HEK293 (cell line): ENCODE measurements at regions not wholly inside any gene's neighbourhood (a gene's known extent, or its start where the extent isn't known, plus 50 kb on each side); places are given as distances from the start of the nearest gene placed in this dataset.

Source experiments
- CTCF ChIA-PET: fragments of 350-600 bp; formaldehyde crosslinking; extraction: SDS; loops from one replicate; lab custom pipeline; 2021; ENCODE audit warnings: antibody characterized with exemption; lab: Yijun Ruan, JAX
- POLR2A ChIA-PET: fragments of 300-600 bp; formaldehyde crosslinking; extraction: SDS; loops from one replicate; lab custom pipeline; 2020; ENCODE audit warnings: antibody characterized with exemption, inconsistent platforms; lab: Yijun Ruan, JAX
- H3K27ac ChIP-seq: fragments of 200-500 bp; sonication (Bioruptor generic); 2 replicates; pipeline ENCODE4 v1.5.1; 2014; ENCODE audit warnings: low read depth, low read length, control low read depth, inconsistent platforms; ENCODE audit errors: extremely low read depth
- H3K36me3 ChIP-seq, 2 experiments: fragments of 200-500 bp in 1 of 2; sonication (Bioruptor generic) in 1 of 2; 1 replicate in 1 of 2; 2 replicates in 1 of 2; pipeline ENCODE4 v1.5.1; 2014 to 2017; ENCODE audit warnings: inconsistent platforms in 2 of 2, low read length in 2 of 2; ENCODE audit not compliant: control insufficient read depth in 2 of 2, insufficient read depth in 1 of 2
- H3K4me1 ChIP-seq: fragments of 200-500 bp; sonication (Bioruptor generic); 2 replicates; pipeline ENCODE4 v1.5.1; 2014; ENCODE audit warnings: mild to moderate bottlenecking, low read length, inconsistent platforms; ENCODE audit not compliant: control insufficient read depth, insufficient read depth
- H3K4me3 ChIP-seq: 2 replicates; pipeline ENCODE4 v1.5.1; 2011; ENCODE audit warnings: low read depth, mild to moderate bottlenecking, control low read depth, low read length, moderate library complexity
- H3K9me3 ChIP-seq: fragments of 200-500 bp; sonication (Bioruptor generic); 2 replicates; pipeline ENCODE4 v1.5.1; 2014; ENCODE audit warnings: low read depth, low read length, inconsistent platforms; ENCODE audit not compliant: control insufficient read depth, insufficient read depth
- SP3 ChIP-seq: fragments of 450-650 bp; formaldehyde crosslinking; IDR thresholded peaks from 2 replicates; pipeline ENCODE4 v1.5.1; 2016; ENCODE audit warnings: missing biosample characterization, missing genetic modification characterization
- ZBTB1 ChIP-seq: fragments of 450-650 bp; formaldehyde crosslinking; IDR thresholded peaks from 2 replicates; pipeline ENCODE4 v1.5.1; 2016; ENCODE audit warnings: missing biosample characterization, missing genetic modification characterization
- ZFP69B ChIP-seq: fragments of 450-650 bp; formaldehyde crosslinking; IDR thresholded peaks from 2 replicates; pipeline ENCODE4 v1.5.1; 2016; ENCODE audit warnings: missing biosample characterization, missing genetic modification characterization
- ZNF133 ChIP-seq: fragments of 450-650 bp; formaldehyde crosslinking; IDR thresholded peaks from 2 replicates; pipeline ENCODE4 v1.5.1; 2016; ENCODE audit warnings: missing biosample characterization, missing genetic modification characterization
- ZNF146 ChIP-seq: fragments of 450-650 bp; formaldehyde crosslinking; IDR thresholded peaks from 2 replicates; pipeline ENCODE4 v1.5.1; 2016; ENCODE audit warnings: missing biosample characterization, missing genetic modification characterization
- ZNF157 ChIP-seq: fragments of 450-650 bp; formaldehyde crosslinking; IDR thresholded peaks from 2 replicates; pipeline ENCODE4 v1.5.1; 2016; ENCODE audit warnings: missing biosample characterization, missing genetic modification characterization
- ZNF174 ChIP-seq: fragments of 450-650 bp; formaldehyde crosslinking; IDR thresholded peaks from 2 replicates; pipeline ENCODE4 v1.5.0; 2017; ENCODE audit warnings: missing biosample characterization, mild to moderate bottlenecking, missing genetic modification characterization
- ZNF18 ChIP-seq: fragments of 450-650 bp; formaldehyde crosslinking; IDR thresholded peaks from 2 replicates; pipeline ENCODE4 v1.5.1; 2016; ENCODE audit warnings: missing biosample characterization, missing genetic modification characterization
- ZNF214 ChIP-seq: fragments of 450-650 bp; formaldehyde crosslinking; IDR thresholded peaks from 2 replicates; pipeline ENCODE4 v1.5.1; 2017; ENCODE audit warnings: missing biosample characterization, mild to moderate bottlenecking, missing genetic modification characterization, borderline replicate concordance
- ZNF239 ChIP-seq: fragments of 450-650 bp; formaldehyde crosslinking; IDR thresholded peaks from 2 replicates; pipeline ENCODE4 v1.5.1; 2016; ENCODE audit warnings: missing biosample characterization, missing genetic modification characterization
- ZNF280C ChIP-seq: fragments of 450-650 bp; formaldehyde crosslinking; IDR thresholded peaks from 2 replicates; pipeline ENCODE4 v1.5.1; 2016; ENCODE audit warnings: missing biosample characterization, missing genetic modification characterization
- ZNF302 ChIP-seq: fragments of 450-650 bp; formaldehyde crosslinking; IDR thresholded peaks from 2 replicates; pipeline ENCODE4 v1.5.1; 2016; ENCODE audit warnings: missing biosample characterization, missing genetic modification characterization, low read depth
- ZNF350 ChIP-seq: fragments of 450-650 bp; formaldehyde crosslinking; IDR thresholded peaks from 2 replicates; pipeline ENCODE4 v1.5.0; 2017; ENCODE audit warnings: missing biosample characterization, mild to moderate bottlenecking, missing genetic modification characterization
- ZNF48 ChIP-seq: fragments of 450-650 bp; formaldehyde crosslinking; IDR thresholded peaks from 2 replicates; pipeline ENCODE4 v1.5.1; 2016; ENCODE audit warnings: missing biosample characterization, missing genetic modification characterization
- ZNF501 ChIP-seq: fragments of 450-650 bp; formaldehyde crosslinking; IDR thresholded peaks from 2 replicates; pipeline ENCODE4 v1.5.1; 2016; ENCODE audit warnings: missing biosample characterization, missing genetic modification characterization
- ZNF521 ChIP-seq: fragments of 450-650 bp; formaldehyde crosslinking; IDR thresholded peaks from 2 replicates; pipeline ENCODE4 v1.5.1; 2017; ENCODE audit warnings: missing biosample characterization, mild to moderate bottlenecking, missing genetic modification characterization
- ZNF544 ChIP-seq: fragments of 450-650 bp; formaldehyde crosslinking; IDR thresholded peaks from 2 replicates; pipeline ENCODE4 v1.5.0; 2017; ENCODE audit warnings: missing biosample characterization, missing genetic modification characterization
- ZNF621 ChIP-seq: fragments of 450-650 bp; formaldehyde crosslinking; IDR thresholded peaks from 2 replicates; pipeline ENCODE4 v1.5.1; 2017; ENCODE audit warnings: missing biosample characterization, missing genetic modification characterization
- ZNF623 ChIP-seq: fragments of 450-650 bp; formaldehyde crosslinking; IDR thresholded peaks from 2 replicates; pipeline ENCODE4 v1.5.1; 2016; ENCODE audit warnings: missing biosample characterization, missing genetic modification characterization
- ZNF660 ChIP-seq: fragments of 450-650 bp; IDR thresholded peaks from 2 replicates; pipeline ENCODE4 v1.5.1; 2018; ENCODE audit warnings: missing biosample characterization, mild to moderate bottlenecking, missing genetic modification characterization
- ZNF747 ChIP-seq: fragments of 450-650 bp; formaldehyde crosslinking; IDR thresholded peaks from 2 replicates; pipeline ENCODE4 v1.5.1; 2016; ENCODE audit warnings: missing biosample characterization, missing genetic modification characterization
- ZNF785 ChIP-seq: fragments of 450-650 bp; formaldehyde crosslinking; IDR thresholded peaks from 2 replicates; pipeline ENCODE4 v1.5.1; 2016; ENCODE audit warnings: missing biosample characterization, missing genetic modification characterization
- ZSCAN23 ChIP-seq: fragments of 450-650 bp; formaldehyde crosslinking; IDR thresholded peaks from 2 replicates; pipeline ENCODE4 v1.5.1; 2016; ENCODE audit warnings: missing biosample characterization, missing genetic modification characterization
- ZXDB ChIP-seq: fragments of 450-650 bp; formaldehyde crosslinking; IDR thresholded peaks from 2 replicates; pipeline ENCODE4 v1.5.1; 2016; ENCODE audit warnings: missing biosample characterization, missing genetic modification characterization
- TF ChIP-seq, protein P1 (sequence below): fragments of 450-650 bp; formaldehyde crosslinking; IDR thresholded peaks from 2 replicates; pipeline ENCODE4 v1.5.1; 2016; ENCODE audit warnings: missing biosample characterization, missing genetic modification characterization
- TF ChIP-seq, protein P2 (sequence below): fragments of 450-650 bp; formaldehyde crosslinking; IDR thresholded peaks from 2 replicates; pipeline ENCODE4 v1.5.1; 2017; ENCODE audit warnings: missing biosample characterization, mild to moderate bottlenecking, missing genetic modification characterization, moderate library complexity

DNA sequence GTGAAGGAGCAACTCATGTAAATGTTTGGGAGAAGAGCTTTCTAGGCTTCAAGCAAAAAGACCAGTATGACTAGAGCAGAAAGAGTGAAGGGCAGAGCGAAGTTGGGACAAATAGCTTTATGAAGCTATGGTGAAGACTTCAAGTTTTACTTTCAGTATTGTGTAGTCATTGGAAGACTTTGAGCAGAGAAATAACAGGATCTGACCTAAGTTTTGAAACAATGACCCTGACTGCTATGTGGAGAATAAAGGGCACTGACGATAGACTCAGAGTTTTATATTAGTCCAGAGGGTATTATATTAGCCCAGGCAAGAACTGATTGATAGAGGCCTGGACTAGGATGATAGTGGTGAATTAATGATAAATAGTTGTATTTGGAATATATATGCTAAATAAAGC is 187.3 kb downstream of the KTN1 start (continued):
- TF ChIP-seq ZNF544 (tag by site-specific recombination) (no peak), ZNF747 (tag by site-specific recombination) (no peak), ZNF660 (tag by site-specific recombination) (no peak)

- CTCF ChIA-PET: interaction anchor here (0.7 to 1.1 kb wide), 2 partner anchors 13 to 39 kb away, joined by 3 read pairs; no protein-coding TSS in a partner anchor
- H3K36me3 ChIP-seq: no peaks in the 10 kb centered on the region
- no peak for TF ChIP-seq ZNF239 (tag by site-specific recombination)
- no peak for TF ChIP-seq ZNF521
- TF ChIP-seq ZNF174 (tag by site-specific recombination): no peak
- TF ChIP-seq ZNF146 (tag by site-specific recombination): no peak
- no peak for TF ChIP-seq ZBTB1
- TF ChIP-seq ZXDB (tag by site-specific recombination): no peak
- TF ChIP-seq SP3 (tag by site-specific recombination): no peak
- TF ChIP-seq, protein P1, sequence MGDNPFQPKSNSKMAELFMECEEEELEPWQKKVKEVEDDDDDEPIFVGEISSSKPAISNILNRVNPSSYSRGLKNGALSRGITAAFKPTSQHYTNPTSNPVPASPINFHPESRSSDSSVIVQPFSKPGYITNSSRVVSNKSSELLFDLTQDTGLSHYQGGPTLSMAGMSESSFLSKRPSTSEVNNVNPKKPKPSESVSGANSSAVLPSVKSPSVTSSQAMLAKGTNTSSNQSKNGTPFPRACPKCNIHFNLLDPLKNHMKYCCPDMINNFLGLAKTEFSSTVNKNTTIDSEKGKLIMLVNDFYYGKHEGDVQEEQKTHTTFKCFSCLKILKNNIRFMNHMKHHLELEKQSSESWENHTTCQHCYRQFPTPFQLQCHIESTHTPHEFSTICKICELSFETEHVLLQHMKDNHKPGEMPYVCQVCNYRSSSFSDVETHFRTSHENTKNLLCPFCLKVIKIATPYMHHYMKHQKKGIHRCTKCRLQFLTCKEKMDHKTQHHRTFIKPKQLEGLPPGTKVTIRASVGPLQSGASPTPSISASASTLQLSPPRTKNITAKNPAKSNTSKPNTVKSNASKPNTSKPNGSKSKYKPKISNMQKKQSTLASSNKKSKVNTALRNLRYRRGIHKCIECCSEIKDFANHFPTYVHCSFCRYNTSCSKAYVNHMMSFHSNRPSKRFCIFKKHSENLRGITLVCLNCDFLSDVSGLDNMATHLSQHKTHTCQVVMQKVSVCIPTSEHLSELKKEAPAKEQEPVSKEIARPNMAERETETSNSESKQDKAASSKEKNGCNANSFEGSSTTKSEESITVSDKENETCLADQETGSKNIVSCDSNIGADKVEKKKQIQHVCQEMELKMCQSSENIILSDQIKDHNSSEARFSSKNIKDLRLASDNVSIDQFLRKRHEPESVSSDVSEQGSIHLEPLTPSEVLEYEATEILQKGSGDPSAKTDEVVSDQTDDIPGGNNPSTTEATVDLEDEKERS: no peak
- TF ChIP-seq ZNF501 (tag by site-specific recombination): no peak
- TF ChIP-seq ZNF133 (tag by site-specific recombination): no peak
- no peak for TF ChIP-seq ZNF785
- no peak for TF ChIP-seq ZNF623 (tag by site-specific recombination)
- TF ChIP-seq, all 188 proteins: peak for 0
- no peaks in the 10 kb centered on the region for H3K4me1 ChIP-seq
- no peak overlapping the region for H3K27ac ChIP-seq
- H3K9me3 ChIP-seq: no peaks in the 10 kb centered on the region
- POLR2A ChIA-PET: no interaction called here
- no peak overlapping the region for H3K4me3 ChIP-seq
These were observed 189.9 kb downstream of the KTN1 start for GRCh38 chr14:55769877-55770276.

GRCh38 chr14:55771242-55771981 is 191.4 kb downstream of the KTN1 start:
- Histone ChIP-seq H3K36me3 (no peaks in the 10 kb centered on the region), H3K4me1 (no peaks in the 10 kb centered on the region), H3K4me3 (no peak overlapping the region), H3K27ac (no peak overlapping the region), H3K9me3 (no peaks in the 10 kb centered on the region)
- CTCF ChIA-PET: interaction anchor here (0.8 kb wide), 1 partner anchor 11 kb away, joined by 5 read pairs; no protein-coding TSS in a partner anchor
- POLR2A ChIA-PET: no interaction called here
- TF ChIP-seq ZNF350 (tag by site-specific recombination) (no peak), ZNF302 (no peak), ZSCAN23 (tag by site-specific recombination) (no peak), ZFP69B (tag by site-specific recombination) (no peak), ZNF214 (tag by site-specific recombination) (no peak), ZNF280C (tag by site-specific recombination) (no peak), ZNF623 (tag by site-specific recombination) (no peak), ZNF621 (no peak), ZNF157 (no peak), ZNF48 (no peak), ZNF18 (no peak)
- TF ChIP-seq, protein P2, sequence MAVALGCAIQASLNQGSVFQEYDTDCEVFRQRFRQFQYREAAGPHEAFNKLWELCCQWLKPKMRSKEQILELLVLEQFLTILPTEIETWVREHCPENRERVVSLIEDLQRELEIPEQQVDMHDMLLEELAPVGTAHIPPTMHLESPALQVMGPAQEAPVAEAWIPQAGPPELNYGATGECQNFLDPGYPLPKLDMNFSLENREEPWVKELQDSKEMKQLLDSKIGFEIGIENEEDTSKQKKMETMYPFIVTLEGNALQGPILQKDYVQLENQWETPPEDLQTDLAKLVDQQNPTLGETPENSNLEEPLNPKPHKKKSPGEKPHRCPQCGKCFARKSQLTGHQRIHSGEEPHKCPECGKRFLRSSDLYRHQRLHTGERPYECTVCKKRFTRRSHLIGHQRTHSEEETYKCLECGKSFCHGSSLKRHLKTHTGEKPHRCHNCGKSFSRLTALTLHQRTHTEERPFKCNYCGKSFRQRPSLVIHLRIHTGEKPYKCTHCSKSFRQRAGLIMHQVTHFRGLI (tag by site-specific recombination): no peak
